ENCODE measurements at regions not wholly inside any gene's neighbourhood (a gene's known extent, or its start where the extent isn't known, plus 50 kb on each side); places are given as distances from the start of the nearest gene placed in this dataset.

GRCh38 chr20:12511499-12511898, 497.3 kb upstream of the SPTLC3 start:
- DNase-seq (ENCODE audit: low read depth, low spot score): no peak
- dilution Hi-C loops (cut with MboI; ENCODE audit: extremely low pct_ligation_motif_present, low sequenced_read_pairs): no loop called here
- H3K27me3 ChIP-seq (ENCODE audit: control insufficient read depth, extremely low read depth, insufficient read depth, low read length): no peaks in the 10 kb centered on the region

GRCh38 chr20:12512755-12513154, 496.0 kb upstream of the SPTLC3 start:
- no peaks in the 10 kb centered on the region for H3K79me2 ChIP-seq (ENCODE audit: control insufficient read depth, insufficient read depth, low read length)

More at GRCh38 chr20:12511499-12511898, 497.3 kb upstream of the SPTLC3 start:
- FAIRE-seq: no peak
- no peaks in the 10 kb centered on the region for H3K79me2 ChIP-seq (ENCODE audit: control insufficient read depth, insufficient read depth, low read length)
- H3K4me3 ChIP-seq (ENCODE audit: control insufficient read depth in 2 of 3, extremely low read depth in 1 of 3, insufficient read depth in 2 of 3, low read depth in 1 of 3, low read length in 3 of 3): no peak overlapping the region
- H3K27ac ChIP-seq (ENCODE audit: control insufficient read depth, insufficient read depth, low read length): no peak overlapping the region
- H3K36me3 ChIP-seq (ENCODE audit: control insufficient read depth in 2 of 2, extremely low read depth in 1 of 2, insufficient read depth in 2 of 2, low read length in 2 of 2): no peaks in the 10 kb centered on the region
- H2AFZ ChIP-seq (ENCODE audit: control insufficient read depth, low read length): no peak overlapping the region
- no peaks in the 10 kb centered on the region for H4K20me1 ChIP-seq (ENCODE audit: control insufficient read depth, extremely low read depth, insufficient read depth, low read length)
- no peaks in the 10 kb centered on the region for H3K9me1 ChIP-seq (ENCODE audit: control insufficient read depth, extremely low read depth, insufficient read depth, low read length)
- TF ChIP-seq CTCF (optimal IDR thresholded peaks at IDR 0.05 in 1 of 3, IDR thresholded peaks at IDR 0.05 in 1 of 3, conservative IDR thresholded peaks at IDR 0.05 in 1 of 3; ENCODE audit: extremely low read depth in 1 of 3, insufficient read depth in 2 of 3, low read length in 3 of 3): no peak
- no peak for TF ChIP-seq EZH2 (IDR thresholded peaks at IDR 0.05; ENCODE audit: low read length)
- H3K4me1 ChIP-seq (ENCODE audit: control insufficient read depth, extremely low read depth, insufficient read depth, low read length): no peaks in the 10 kb centered on the region
- no peak overlapping the region for H3K4me2 ChIP-seq (ENCODE audit: control insufficient read depth, extremely low read depth, insufficient read depth, low read depth, low read length)
- H3K9ac ChIP-seq (ENCODE audit: control insufficient read depth, extremely low read depth, insufficient read depth, low read length): no peak overlapping the region
- H3K9me3 ChIP-seq (ENCODE audit: control insufficient read depth, low read depth, low read length): no peaks in the 10 kb centered on the region

More at GRCh38 chr20:12512755-12513154, 496.0 kb upstream of the SPTLC3 start:
- H3K9me3 ChIP-seq (ENCODE audit: control insufficient read depth, low read depth, low read length): no peaks in the 10 kb centered on the region
- no peak overlapping the region for H3K27ac ChIP-seq (ENCODE audit: control insufficient read depth, insufficient read depth, low read length)
- no peaks in the 10 kb centered on the region for H3K9me1 ChIP-seq (ENCODE audit: control insufficient read depth, extremely low read depth, insufficient read depth, low read length)
- H4K20me1 ChIP-seq (ENCODE audit: control insufficient read depth, extremely low read depth, insufficient read depth, low read length): no peaks in the 10 kb centered on the region
- DNase-seq (ENCODE audit: low read depth, low spot score) (no peak), FAIRE-seq (no peak)
- no peak overlapping the region for H3K4me2 ChIP-seq (ENCODE audit: control insufficient read depth, extremely low read depth, insufficient read depth, low read depth, low read length)
- dilution Hi-C loops (cut with MboI; ENCODE audit: extremely low pct_ligation_motif_present, low sequenced_read_pairs): no loop called here
- H3K27me3 ChIP-seq (ENCODE audit: control insufficient read depth, extremely low read depth, insufficient read depth, low read length): no peaks in the 10 kb centered on the region
- no peak overlapping the region for H3K9ac ChIP-seq (ENCODE audit: control insufficient read depth, extremely low read depth, insufficient read depth, low read length)
- H2AFZ ChIP-seq (ENCODE audit: control insufficient read depth, low read length): no peak overlapping the region
- H3K4me1 ChIP-seq (ENCODE audit: control insufficient read depth, extremely low read depth, insufficient read depth, low read length): no peaks in the 10 kb centered on the region
- no peak for TF ChIP-seq CTCF (optimal IDR thresholded peaks at IDR 0.05 in 1 of 3, IDR thresholded peaks at IDR 0.05 in 1 of 3, conservative IDR thresholded peaks at IDR 0.05 in 1 of 3; ENCODE audit: extremely low read depth in 1 of 3, insufficient read depth in 2 of 3, low read length in 3 of 3)
- TF ChIP-seq EZH2 (IDR thresholded peaks at IDR 0.05; ENCODE audit: low read length): no peak
- no peak overlapping the region for H3K4me3 ChIP-seq (ENCODE audit: control insufficient read depth in 2 of 3, extremely low read depth in 1 of 3, insufficient read depth in 2 of 3, low read depth in 1 of 3, low read length in 3 of 3)
- H3K36me3 ChIP-seq (ENCODE audit: control insufficient read depth in 2 of 2, extremely low read depth in 1 of 2, insufficient read depth in 2 of 2, low read length in 2 of 2): no peaks in the 10 kb centered on the region
